ENCODE measurements at regions not wholly inside any gene's neighbourhood (a gene's known extent, or its start where the extent isn't known, plus 50 kb on each side); places are given as distances from the start of the nearest gene placed in this dataset.
"Not testable (repeated sequence)": the region's sequence is repeated elsewhere in the genome, so short reads cannot be mapped to it uniquely, and the experiment has no call there.

DNA sequence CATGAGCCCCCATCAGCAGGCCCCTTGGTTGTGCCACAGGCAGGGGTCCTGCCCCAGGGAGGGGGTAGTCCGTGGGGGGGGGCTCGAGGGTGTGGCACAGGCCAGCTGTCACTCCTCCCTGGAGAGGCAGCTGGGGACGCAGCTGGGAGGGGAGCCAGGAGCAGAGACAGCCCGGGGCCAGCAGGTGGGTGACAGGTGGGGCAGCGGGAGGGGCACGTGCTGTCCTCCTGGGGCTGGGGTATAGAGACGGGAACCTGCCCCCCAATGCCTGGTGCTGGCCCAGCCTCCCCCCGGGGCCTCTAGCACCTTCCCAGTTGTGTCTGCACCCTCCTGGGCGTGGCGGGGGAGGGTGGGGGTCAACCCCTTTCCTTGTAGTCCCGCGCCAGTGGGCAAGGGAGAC lies 2966.9 kb downstream of the RPIA start:
- H2BK15ac ChIP-seq (ENCODE audit: low read depth, low read length); H3K4me2 ChIP-seq (ENCODE audit: low read depth, low read length); H2AK9ac ChIP-seq (replicated peaks; ENCODE audit: low read depth, low read length, poor library complexity); H3K4me3 ChIP-seq (ENCODE audit: insufficient read depth, low read depth, low read length); H3K27ac ChIP-seq (ENCODE audit: insufficient read depth, low read length); H3K23ac ChIP-seq (ENCODE audit: low read depth, low read length); intact Hi-C loops (cut with micrococcal nuclease); H3K79me1 ChIP-seq (ENCODE audit: low read depth in 1 of 2, low read length in 2 of 2); CTCF ChIA-PET; H2BK5ac ChIP-seq (ENCODE audit: low read depth, low read length, poor library complexity, severe bottlenecking); H3K27me3 ChIP-seq (ENCODE audit: control insufficient read depth, insufficient read depth, low read length); H3K14ac ChIP-seq (replicated peaks; ENCODE audit: low read depth, low read length); BruUV-seq (replicated peaks); H2AFZ ChIP-seq (replicated peaks; ENCODE audit: low read length, poor library complexity); H2BK120ac ChIP-seq (ENCODE audit: low read depth, low read length); H4K20me1 ChIP-seq (ENCODE audit: insufficient read depth, low read length); H3K4ac ChIP-seq (ENCODE audit: low read depth, low read length); POLR2A ChIA-PET (ENCODE audit: unreplicated experiment); H4K5ac ChIP-seq (ENCODE audit: low read depth, low read length); in situ Hi-C loops (cut with MboI; ENCODE audit: low sequenced_read_pairs); H3K9me1 ChIP-seq (ENCODE audit: insufficient read depth, low read length); H3K18ac ChIP-seq (ENCODE audit: low read depth, low read length); H3K9ac ChIP-seq (ENCODE audit: low read depth, low read length); H3K9me3 ChIP-seq (ENCODE audit: control insufficient read depth, insufficient read depth, low read length); H4K8ac ChIP-seq (ENCODE audit: low read depth in 2 of 2, low read length in 2 of 2); H4K91ac ChIP-seq (ENCODE audit: insufficient read depth, low read depth, low read length); H3K36me3 ChIP-seq (ENCODE audit: control insufficient read depth, insufficient read depth, low read length); H3K4me1 ChIP-seq (ENCODE audit: control insufficient read depth, insufficient read depth, low read length); dilution Hi-C loops (cut with HindIII; ENCODE audit: low sequenced_read_pairs, unreplicated experiment); DNase-seq; H3K56ac ChIP-seq (ENCODE audit: extremely low read depth, insufficient read depth, low read length); ATAC-seq (ENCODE audit: low read depth); H2AK5ac ChIP-seq (ENCODE audit: low read depth, low read length); H2BK20ac ChIP-seq (ENCODE audit: low read depth, low read length): not testable (repeated sequence)
- no CpG with 5 or more reads among the region's 12 CpGs for WGBS, 2 experiments (ENCODE audit: extremely low coverage in 2 of 2, insufficient read length in 1 of 2)

GRCh38 chr2:91659189-91659916 lies 2967.9 kb downstream of the RPIA start:
- not testable (repeated sequence) for H3K9ac ChIP-seq (ENCODE audit: low read depth, low read length)

More at GRCh38 chr2:91659189-91659916, 2967.9 kb downstream of the RPIA start:
- DNase-seq; H2BK120ac ChIP-seq (ENCODE audit: low read depth, low read length); CTCF ChIA-PET; H3K9me1 ChIP-seq (ENCODE audit: insufficient read depth, low read length); H4K91ac ChIP-seq (ENCODE audit: insufficient read depth, low read depth, low read length); H3K18ac ChIP-seq (ENCODE audit: low read depth, low read length); BruUV-seq (replicated peaks); H3K27me3 ChIP-seq (ENCODE audit: control insufficient read depth, insufficient read depth, low read length); POLR2A ChIA-PET (ENCODE audit: unreplicated experiment); H4K20me1 ChIP-seq (ENCODE audit: insufficient read depth, low read length); H3K4ac ChIP-seq (ENCODE audit: low read depth, low read length); H3K36me3 ChIP-seq (ENCODE audit: control insufficient read depth, insufficient read depth, low read length); in situ Hi-C loops (cut with MboI; ENCODE audit: low sequenced_read_pairs); H3K79me1 ChIP-seq (ENCODE audit: low read depth in 1 of 2, low read length in 2 of 2); dilution Hi-C loops (cut with HindIII; ENCODE audit: low sequenced_read_pairs, unreplicated experiment); H3K9me3 ChIP-seq (ENCODE audit: control insufficient read depth, insufficient read depth, low read length); H2BK20ac ChIP-seq (ENCODE audit: low read depth, low read length); H2AK5ac ChIP-seq (ENCODE audit: low read depth, low read length); H3K4me1 ChIP-seq (ENCODE audit: control insufficient read depth, insufficient read depth, low read length); H2AK9ac ChIP-seq (replicated peaks; ENCODE audit: low read depth, low read length, poor library complexity); H4K5ac ChIP-seq (ENCODE audit: low read depth, low read length); H3K56ac ChIP-seq (ENCODE audit: extremely low read depth, insufficient read depth, low read length); H2BK5ac ChIP-seq (ENCODE audit: low read depth, low read length, poor library complexity, severe bottlenecking); H2BK15ac ChIP-seq (ENCODE audit: low read depth, low read length); H3K23ac ChIP-seq (ENCODE audit: low read depth, low read length); H3K14ac ChIP-seq (replicated peaks; ENCODE audit: low read depth, low read length); H3K27ac ChIP-seq (ENCODE audit: insufficient read depth, low read length); H4K8ac ChIP-seq (ENCODE audit: low read depth in 2 of 2, low read length in 2 of 2); intact Hi-C loops (cut with micrococcal nuclease); H3K4me2 ChIP-seq (ENCODE audit: low read depth, low read length); H2AFZ ChIP-seq (replicated peaks; ENCODE audit: low read length, poor library complexity): not testable (repeated sequence)
- ATAC-seq (ENCODE audit: low read depth): peak; percentile 45
- H3K4me3 ChIP-seq (ENCODE audit: insufficient read depth, low read depth, low read length): peak overlapping the region; percentile 44
- no CpG with 5 or more reads among the region's 21 CpGs for WGBS, 2 experiments (ENCODE audit: extremely low coverage in 2 of 2, insufficient read length in 1 of 2)

Data from IMR-90 (cell line).